MG63 (cell line): ENCODE measurements at regions not wholly inside any gene's neighbourhood (a gene's known extent, or its start where the extent isn't known, plus 50 kb on each side); places are given as distances from the start of the nearest gene placed in this dataset.

Experiments
- DNase-seq: peaks from one replicate; pipeline ENCODE4 v3.0.0-alpha.2; 2020
- H3K27me3 ChIP-seq: fragments of 250-450 bp; sonication (Bioruptor Pico); 2 replicates; pipeline ENCODE4 v1.5.1; 2020; ENCODE audit warnings: mild to moderate bottlenecking, moderate library complexity
- H3K36me3 ChIP-seq: fragments of 250-450 bp; sonication (Bioruptor Pico); 2 replicates; pipeline ENCODE4 v1.5.1; 2020; ENCODE audit warnings: mild to moderate bottlenecking, moderate library complexity
- H3K4me3 ChIP-seq: fragments of 250-450 bp; sonication (Bioruptor Pico); 2 replicates; pipeline ENCODE4 v1.5.1; 2020; ENCODE audit warnings: mild to moderate bottlenecking, moderate library complexity
- H3K9me3 ChIP-seq: fragments of 250-450 bp; sonication (Bioruptor Pico); 2 replicates; pipeline ENCODE4 v1.5.1; 2020; ENCODE audit warnings: mild to moderate bottlenecking, moderate library complexity

DNA sequence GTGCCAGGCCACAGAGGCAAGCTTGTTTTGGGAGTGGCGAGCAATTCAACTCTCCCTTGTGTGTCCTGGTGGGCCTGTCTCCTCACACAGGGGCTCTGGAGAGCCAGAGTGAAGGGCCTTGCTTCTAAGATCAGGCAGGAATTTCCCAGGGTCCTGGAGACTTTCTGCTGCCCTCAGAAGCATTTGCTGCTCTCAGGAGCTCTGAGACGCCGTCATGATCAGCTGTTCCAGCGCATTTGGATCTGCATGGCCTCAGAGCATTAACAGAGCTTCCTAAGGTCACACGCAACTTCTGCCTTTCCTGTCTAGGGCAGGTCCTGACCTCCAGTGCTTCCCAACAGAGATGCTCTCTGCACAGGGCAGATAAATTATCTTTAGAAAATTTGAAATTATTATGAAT, 52.2 kb upstream of the C10orf90 start:
- Histone ChIP-seq H3K36me3 (no peaks in the 10 kb centered on the region), H3K9me3 (no peaks in the 10 kb centered on the region; the same call in 1 of the 2 replicates), H3K27me3 (peaks cover 6% of the 10 kb centered on the region), H3K4me3 (no peak overlapping the region)
- no peak for DNase-seq

DNA sequence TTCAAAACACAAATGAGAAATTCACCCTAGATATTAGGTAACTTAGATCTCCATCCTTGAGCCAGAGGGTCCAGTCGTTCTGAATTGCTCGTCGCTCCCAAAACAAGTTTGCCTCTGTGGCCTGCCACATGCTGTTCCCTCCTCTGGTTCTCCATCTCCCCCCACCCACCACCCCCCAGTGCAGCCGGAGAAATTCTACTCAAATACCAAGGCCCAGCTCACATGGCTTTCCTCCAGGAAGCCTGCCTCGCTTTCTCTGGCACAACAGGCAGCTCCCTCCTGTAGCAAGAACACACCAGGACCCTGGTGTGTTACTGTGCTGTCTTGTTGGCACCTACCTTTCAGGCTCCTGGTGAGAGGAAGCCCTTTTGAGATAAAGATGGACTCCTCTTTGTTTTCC, 52.7 kb upstream of the C10orf90 start:
- Histone ChIP-seq H3K4me3 (no peak overlapping the region), H3K9me3 (no peaks in the 10 kb centered on the region; the same call in 1 of the 2 replicates), H3K36me3 (no peaks in the 10 kb centered on the region), H3K27me3 (peaks cover 6% of the 10 kb centered on the region)
- DNase-seq, result no peak

DNA sequence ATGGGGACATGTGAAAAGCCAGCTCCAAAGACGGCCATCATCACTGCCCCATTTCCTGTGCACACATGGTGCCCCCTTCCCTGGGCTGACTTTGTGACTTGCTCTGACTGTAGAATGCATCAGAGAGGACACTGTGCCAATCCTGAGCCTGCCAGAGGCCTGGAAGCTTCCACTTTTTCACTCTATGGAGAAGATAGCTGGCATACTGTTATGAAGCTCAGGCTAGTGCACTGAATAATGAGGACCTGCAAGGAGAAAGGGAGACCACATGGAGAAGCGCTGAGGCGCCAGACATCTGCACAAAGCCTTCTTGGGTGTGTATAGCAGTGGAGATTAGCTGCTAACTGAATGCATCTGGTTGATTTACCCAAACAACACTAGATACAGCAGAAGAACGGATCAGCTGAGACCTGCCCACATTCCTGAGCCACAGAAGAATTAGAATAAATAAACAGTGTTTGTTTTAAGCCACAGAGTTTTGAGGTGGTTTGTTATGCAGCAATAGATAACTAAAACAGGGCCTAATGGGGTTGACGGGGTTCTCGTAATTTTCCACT, 58.9 kb upstream of the C10orf90 start:
- no peak overlapping the region for H3K4me3 ChIP-seq

DNA sequence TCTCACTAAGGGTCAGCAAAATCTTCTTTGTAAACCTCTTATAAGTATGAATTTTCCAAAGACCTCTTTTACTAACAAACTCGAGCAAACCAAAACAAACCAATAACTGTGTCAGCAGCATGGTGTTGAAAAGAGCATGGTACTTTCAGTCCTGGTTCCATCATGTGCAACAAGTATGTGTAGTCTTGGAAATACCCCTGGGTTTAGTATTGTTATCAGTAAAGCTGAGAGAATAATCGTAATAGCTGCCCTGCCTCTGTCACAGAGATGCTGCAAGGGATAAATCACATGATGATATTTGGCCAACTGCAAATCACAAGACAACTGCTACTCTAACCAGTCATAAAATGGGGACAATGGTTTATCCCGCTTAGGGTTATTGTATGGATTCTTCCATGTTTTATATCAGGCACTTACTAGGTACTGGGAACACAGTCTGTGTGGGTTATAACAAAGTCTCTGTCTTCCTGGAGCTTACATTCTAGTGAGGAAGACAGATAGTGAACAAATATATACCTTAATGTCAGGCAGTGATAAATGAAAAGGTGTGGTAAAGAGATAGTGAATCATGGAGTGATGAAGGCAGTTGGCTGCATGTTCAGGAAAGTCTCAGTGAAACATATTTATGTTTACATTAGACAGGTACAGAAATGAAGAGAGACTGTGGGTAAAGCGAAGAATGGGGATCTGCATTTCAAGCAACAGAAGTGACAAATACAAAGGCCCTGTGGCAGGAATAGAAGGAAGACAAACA, 60.5 kb upstream of the C10orf90 start:
- DNase-seq, result no peak
- Histone ChIP-seq H3K9me3 (no peaks in the 10 kb centered on the region; the same call in 1 of the 2 replicates), H3K4me3 (no peak overlapping the region), H3K36me3 (no peaks in the 10 kb centered on the region), H3K27me3 (no peaks in the 10 kb centered on the region)

More for the DNA sequence above, 58.9 kb upstream of the C10orf90 start:
- H3K27me3 ChIP-seq, result no peaks in the 10 kb centered on the region
- H3K9me3 ChIP-seq, result no peaks in the 10 kb centered on the region; the same call in 1 of the 2 replicates
- no peaks in the 10 kb centered on the region for H3K36me3 ChIP-seq
- DNase-seq, result no peak

DNA sequence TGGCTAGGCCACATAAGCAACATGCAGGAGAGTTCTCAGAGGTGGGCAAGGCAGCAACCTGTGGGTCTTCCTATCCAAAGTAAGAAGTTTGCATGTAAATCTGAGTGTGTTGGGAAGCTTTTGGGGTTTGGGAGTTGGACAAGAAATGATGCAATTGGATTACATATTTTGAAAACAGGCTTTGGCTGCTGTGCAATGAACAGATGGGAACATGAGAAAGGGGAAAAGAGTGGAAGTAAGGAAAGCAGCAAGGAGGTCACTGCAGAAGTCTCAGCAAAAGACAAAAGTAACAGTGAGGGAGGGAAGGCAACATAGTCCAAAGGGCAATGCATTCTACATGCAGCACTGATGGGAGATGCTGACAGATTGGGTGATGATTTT, 61.1 kb upstream of the C10orf90 start:
- Histone ChIP-seq H3K4me3 (no peak overlapping the region), H3K9me3 (no peaks in the 10 kb centered on the region; the same call in 1 of the 2 replicates), H3K27me3 (no peaks in the 10 kb centered on the region), H3K36me3 (no peaks in the 10 kb centered on the region)
- DNase-seq, result no peak

DNA sequence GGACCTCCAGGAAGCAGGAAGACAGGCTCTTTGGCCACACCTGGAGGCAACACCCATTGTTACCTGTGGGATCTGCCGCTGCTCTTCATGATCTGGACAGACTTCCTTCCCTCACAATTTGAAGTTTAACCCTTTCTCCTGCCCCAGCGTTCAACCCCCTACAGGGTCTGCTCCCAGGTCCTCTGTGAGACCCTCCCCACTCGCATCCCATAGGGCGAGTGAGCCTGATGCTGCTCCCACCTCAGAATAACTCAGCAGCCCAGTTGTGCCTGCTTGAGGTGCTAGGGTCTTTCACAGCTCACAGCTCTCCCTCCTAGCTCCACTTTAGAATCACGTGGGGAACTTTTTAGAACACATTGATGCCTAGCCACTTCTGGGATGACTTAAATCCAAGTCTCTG, 61.8 kb upstream of the C10orf90 start:
- H3K27me3 ChIP-seq, result no peaks in the 10 kb centered on the region
- no peak for DNase-seq
- H3K36me3 ChIP-seq, result no peaks in the 10 kb centered on the region
- no peak overlapping the region for H3K4me3 ChIP-seq
- no peaks in the 10 kb centered on the region; the same call in 1 of the 2 replicates for H3K9me3 ChIP-seq

DNA sequence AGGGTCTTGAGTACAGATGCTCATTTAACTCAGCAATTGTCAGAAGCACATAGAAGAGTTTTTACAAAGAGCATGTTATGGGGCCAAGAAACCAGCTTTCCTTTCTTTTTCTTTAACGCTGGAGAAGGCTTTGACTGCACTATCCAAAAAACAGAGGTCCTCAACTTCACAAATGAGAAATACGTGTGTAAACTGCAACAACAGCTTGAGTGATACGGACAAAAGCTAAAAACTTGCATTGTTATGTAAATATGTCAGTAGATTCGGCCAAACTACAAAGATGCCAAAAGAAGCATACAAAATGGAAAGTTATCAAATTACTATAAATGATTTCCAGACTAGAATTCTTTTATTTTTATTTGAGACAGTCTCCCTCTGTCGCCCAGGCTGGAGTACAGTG, 62.4 kb upstream of the C10orf90 start:
- Histone ChIP-seq H3K27me3 (no peaks in the 10 kb centered on the region), H3K36me3 (no peaks in the 10 kb centered on the region), H3K9me3 (no peaks in the 10 kb centered on the region; the same call in 1 of the 2 replicates), H3K4me3 (no peak overlapping the region)
- no peak for DNase-seq

DNA sequence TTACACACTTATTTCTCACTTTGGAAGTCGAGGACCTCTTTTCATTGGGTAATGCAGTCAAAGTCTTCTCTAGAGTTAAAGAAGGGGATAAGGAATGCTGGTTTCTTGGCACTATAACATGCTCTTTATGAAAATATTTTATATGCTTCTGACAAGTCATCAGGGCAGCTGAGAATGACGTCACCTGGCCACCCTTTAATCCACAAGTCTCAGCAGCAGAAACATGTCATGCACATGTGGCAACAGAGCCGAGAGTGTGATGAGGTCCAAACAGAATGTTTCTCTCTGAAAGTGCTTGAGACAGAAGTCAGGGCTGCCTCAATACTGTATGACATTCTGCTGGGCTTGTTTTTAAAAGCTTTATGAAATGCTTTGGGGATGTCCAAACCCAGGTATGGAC, 63.5 kb upstream of the C10orf90 start:
- no peaks in the 10 kb centered on the region for H3K36me3 ChIP-seq
- peak; percentile 22 for DNase-seq
- no peaks in the 10 kb centered on the region for H3K27me3 ChIP-seq
- H3K9me3 ChIP-seq, result no peaks in the 10 kb centered on the region
- H3K4me3 ChIP-seq, result no peak overlapping the region

DNA sequence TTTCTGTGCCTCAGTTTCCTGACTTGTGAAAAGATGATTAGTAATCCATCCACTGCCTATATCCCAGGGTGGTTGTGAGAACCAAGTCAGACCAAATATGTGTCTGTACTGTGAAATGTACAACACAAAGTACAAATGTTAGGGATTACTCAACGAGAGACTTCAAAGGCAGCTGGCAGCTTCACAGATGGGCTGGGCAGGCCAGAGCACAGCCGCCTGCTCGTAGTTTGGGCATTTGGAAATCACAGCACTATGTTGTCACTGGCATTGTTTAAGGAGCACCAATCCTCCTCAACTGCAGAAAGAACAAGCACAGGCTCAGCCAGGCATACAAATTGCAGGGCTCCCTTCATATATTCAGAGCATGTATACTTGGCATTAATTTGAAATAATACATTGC, 64.5 kb upstream of the C10orf90 start:
- H3K4me3 ChIP-seq, result no peak overlapping the region
- peak; percentile 8 for DNase-seq

DNA sequence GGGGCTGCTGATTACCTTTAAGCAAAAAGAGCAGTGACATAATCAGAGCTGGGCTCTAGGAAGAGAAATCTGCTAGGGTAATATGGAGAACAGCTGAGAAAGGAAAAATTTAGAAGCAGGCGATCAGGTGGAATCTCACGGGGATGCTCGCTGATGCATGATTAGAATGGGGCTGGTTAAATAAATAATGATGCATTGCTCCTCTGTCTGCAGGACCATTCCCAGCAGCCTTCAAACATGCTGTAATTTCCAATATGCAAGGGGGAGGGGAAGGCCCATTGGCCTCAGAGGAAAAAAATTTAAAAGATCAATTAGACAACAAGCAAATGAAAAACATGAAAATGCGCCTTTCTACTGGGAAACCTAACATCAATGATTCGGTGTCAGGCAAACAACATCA, 65.6 kb upstream of the C10orf90 start:
- no peak overlapping the region for H3K4me3 ChIP-seq

More for the DNA sequence above, 64.5 kb upstream of the C10orf90 start:
- Histone ChIP-seq H3K27me3 (no peaks in the 10 kb centered on the region), H3K36me3 (no peaks in the 10 kb centered on the region), H3K9me3 (no peaks in the 10 kb centered on the region)

DNA sequence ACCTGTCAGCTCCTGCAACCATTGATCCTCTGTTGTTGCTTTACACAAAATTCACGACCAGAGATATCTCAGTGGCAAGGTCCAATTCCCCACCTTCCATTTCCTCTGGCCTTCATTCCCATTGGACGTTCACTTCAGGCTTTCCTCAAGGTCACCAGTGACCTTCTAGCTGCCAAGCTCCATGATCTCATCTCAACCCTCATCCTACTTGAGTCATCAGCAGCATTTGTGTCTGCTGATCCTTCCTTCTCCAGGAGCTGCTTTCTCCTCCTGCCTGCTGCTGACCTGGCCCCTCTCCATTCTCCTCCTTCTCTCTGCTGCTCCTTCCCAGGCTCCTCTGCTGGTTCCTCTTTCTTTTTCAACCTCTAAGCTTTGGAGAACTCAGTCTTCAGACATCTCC, 66.2 kb upstream of the C10orf90 start:
- Histone ChIP-seq H3K27me3 (peaks cover 2% of the 10 kb centered on the region; the same call in 1 of the 2 replicates), H3K36me3 (no peaks in the 10 kb centered on the region), H3K4me3 (no peak overlapping the region), H3K9me3 (no peaks in the 10 kb centered on the region)
- DNase-seq, result peak; percentile 43

More for the DNA sequence above, 65.6 kb upstream of the C10orf90 start:
- no peaks in the 10 kb centered on the region for H3K36me3 ChIP-seq
- no peaks in the 10 kb centered on the region for H3K9me3 ChIP-seq
- peaks cover 2% of the 10 kb centered on the region; the same call in 1 of the 2 replicates for H3K27me3 ChIP-seq
- DNase-seq, result no peak

DNA sequence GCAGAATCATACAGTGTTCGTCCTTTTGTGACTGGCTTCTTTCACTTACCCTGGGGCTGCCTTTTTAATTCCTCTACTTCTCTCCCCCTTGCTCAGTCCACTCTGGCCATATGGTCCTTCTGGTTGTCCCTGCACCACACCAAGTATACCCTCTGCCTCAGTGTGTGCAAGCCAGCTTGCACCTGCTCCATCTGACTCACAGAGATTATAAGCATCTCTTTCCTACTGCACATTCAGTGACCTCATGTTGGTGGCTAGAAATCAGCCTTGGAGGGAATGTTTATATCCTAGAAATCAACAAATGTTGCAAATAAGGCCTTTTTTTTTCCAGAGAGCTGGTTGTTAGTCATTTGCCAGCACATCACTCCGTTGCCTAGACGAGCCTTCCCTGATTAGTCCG, 67.5 kb upstream of the C10orf90 start:
- no peak for DNase-seq
- H3K9me3 ChIP-seq, result no peaks in the 10 kb centered on the region
- H3K27me3 ChIP-seq, result peaks cover 2% of the 10 kb centered on the region; the same call in 1 of the 2 replicates
- no peak overlapping the region for H3K4me3 ChIP-seq
- H3K36me3 ChIP-seq, result no peaks in the 10 kb centered on the region

DNA sequence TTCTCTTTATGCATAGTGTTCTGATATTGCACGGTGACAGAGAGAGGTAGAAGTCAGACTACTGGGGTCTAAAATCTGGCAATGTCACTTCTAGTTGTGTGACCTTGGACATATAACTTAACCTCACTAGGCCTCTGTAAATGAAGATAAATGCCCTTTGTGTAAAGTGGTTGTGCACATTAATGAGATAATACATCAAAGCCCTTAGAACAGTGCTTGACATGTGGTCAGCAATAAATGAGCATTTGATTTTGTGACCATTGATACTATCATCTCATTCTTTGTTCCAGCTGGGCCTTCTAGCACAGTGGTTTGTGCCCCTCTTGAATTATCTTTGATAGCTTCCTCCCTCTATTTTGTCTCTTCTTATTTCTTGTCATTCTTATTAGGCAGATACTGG, 74.1 kb upstream of the C10orf90 start:
- DNase-seq, result no peak
- peaks cover 2% of the 10 kb centered on the region; the same call in 1 of the 2 replicates for H3K27me3 ChIP-seq
- H3K36me3 ChIP-seq, result no peaks in the 10 kb centered on the region
- no peaks in the 10 kb centered on the region for H3K9me3 ChIP-seq
- no peak overlapping the region for H3K4me3 ChIP-seq

DNA sequence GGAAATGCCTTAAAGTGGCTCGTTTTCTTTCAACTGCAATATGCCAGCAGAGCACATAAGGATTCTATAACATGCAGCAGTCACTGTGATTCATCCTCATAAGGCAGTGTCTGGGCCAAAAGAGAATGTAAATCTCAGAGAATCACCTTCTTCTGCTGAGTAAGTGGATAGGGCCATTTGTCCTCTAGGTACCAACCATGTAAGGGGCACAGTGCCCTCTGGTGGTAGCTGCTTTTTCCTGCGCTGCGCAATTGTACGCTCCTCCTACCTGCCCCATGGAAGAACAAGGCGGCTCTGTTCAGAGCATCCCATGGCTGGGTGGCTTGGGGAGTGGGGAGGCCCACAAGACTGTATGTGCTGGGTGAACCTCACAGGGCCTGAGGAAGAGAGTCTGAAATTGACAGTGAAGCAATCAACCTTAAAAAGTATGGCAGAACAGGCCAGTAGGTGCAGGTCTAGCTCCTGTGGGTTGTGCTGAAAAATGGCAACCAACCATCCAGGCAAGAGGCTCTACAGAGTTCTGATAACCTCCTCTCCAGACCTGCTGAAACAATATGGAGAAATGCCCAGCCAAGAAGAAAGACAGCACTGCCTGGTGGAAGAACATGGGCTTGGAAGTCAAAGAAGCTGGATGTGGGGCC, 78.6 kb upstream of the C10orf90 start:
- H3K36me3 ChIP-seq, result no peaks in the 10 kb centered on the region
- H3K27me3 ChIP-seq, result no peaks in the 10 kb centered on the region
- no peak overlapping the region for H3K4me3 ChIP-seq
- DNase-seq, result peak; percentile 66
- H3K9me3 ChIP-seq, result no peaks in the 10 kb centered on the region

DNA sequence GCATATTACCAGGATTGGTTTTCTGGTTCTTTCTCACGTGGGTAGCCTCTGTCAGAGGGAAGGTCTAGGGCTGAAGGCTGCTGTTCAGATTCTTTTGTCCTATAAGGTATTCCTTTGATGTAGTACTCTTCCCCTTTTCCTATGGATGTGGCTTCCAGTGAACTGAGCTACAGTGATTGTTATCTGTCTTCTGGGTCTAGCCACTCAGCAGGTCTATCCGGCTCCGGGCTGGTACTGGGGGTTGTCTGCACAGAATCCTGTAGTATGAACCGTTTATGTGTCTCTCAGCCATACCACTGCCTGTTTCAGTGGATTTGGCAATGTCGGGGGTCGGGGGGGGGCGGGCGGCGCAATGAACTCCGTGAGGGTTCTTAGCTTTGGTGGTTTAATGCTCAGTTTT, 84.5 kb upstream of the C10orf90 start:
- Histone ChIP-seq H3K27me3 (no peaks in the 10 kb centered on the region), H3K9me3 (no peaks in the 10 kb centered on the region), H3K36me3 (no peaks in the 10 kb centered on the region), H3K4me3 (no peak overlapping the region)
- no peak for DNase-seq

DNA sequence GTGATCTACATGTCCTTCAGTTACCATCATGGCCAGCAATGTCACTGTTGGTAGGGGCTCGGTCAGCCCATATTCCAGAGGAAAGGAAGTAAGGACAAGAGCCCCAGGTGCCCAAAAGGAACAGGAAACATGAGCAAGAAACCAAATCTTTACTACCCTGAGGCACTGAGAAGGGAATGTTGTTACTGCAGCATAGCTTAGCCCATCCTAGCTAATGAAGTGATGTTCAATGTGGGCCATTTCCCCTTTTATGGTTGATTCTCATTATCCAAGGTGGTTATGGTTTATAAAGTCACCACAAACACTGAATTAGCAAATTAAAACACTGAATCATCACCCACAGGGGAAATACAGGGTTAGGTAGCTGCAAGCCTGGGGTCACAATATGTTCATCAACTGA, 88.4 kb upstream of the C10orf90 start:
- no peak for DNase-seq
- no peaks in the 10 kb centered on the region for H3K27me3 ChIP-seq
- H3K9me3 ChIP-seq, result no peaks in the 10 kb centered on the region; the same call in 1 of the 2 replicates
- H3K4me3 ChIP-seq, result no peak overlapping the region
- H3K36me3 ChIP-seq, result no peaks in the 10 kb centered on the region

DNA sequence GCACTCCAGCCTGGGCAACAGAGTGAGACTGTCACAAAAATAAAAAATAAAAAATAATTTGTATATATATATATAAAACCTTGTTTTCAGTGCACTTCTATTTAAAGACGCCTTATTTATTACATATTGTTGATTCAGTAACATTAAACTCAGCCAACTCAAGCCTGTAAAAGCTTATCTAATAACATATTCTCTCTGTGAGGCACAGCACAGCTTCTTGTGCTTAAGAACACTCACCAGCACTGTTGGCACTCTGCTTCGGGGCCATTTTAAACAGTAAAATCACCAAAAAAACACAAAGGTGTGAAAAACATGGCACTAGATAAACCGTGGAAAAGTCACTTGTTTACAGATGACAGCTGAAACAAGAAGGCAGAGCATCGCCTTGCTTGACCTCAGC, 89.0 kb upstream of the C10orf90 start:
- Histone ChIP-seq H3K27me3 (no peaks in the 10 kb centered on the region), H3K4me3 (no peak overlapping the region), H3K36me3 (no peaks in the 10 kb centered on the region), H3K9me3 (no peaks in the 10 kb centered on the region; the same call in 1 of the 2 replicates)
- DNase-seq, result no peak
